ENCODE measurements at regions not wholly inside any gene's neighbourhood (a gene's known extent, or its start where the extent isn't known, plus 50 kb on each side); places are given as distances from the start of the nearest gene placed in this dataset.

GRCh38 chr2:53543083-53543482 lies 224.5 kb upstream of the CHAC2 start:
- no peaks in the 10 kb centered on the region for H3K4me1 ChIP-seq
- TF ChIP-seq CTCF (IDR thresholded peaks at IDR 0.05) (no peak), POLR2A (IDR thresholded peaks at IDR 0.05) (no peak)
- H3K9me3 ChIP-seq = no peaks in the 10 kb centered on the region
- no peak overlapping the region for H3K27ac ChIP-seq
- no peaks in the 10 kb centered on the region for H3K27me3 ChIP-seq
- H3K36me3 ChIP-seq = no peaks in the 10 kb centered on the region
- DNase-seq = no peak
- H3K4me3 ChIP-seq = no peak overlapping the region

GRCh38 chr2:53536583-53537361 lies 230.8 kb upstream of the CHAC2 start:
- H3K4me1 ChIP-seq = no peaks in the 10 kb centered on the region
- H3K27me3 ChIP-seq = no peaks in the 10 kb centered on the region
- H3K4me3 ChIP-seq = no peak overlapping the region
- no peaks in the 10 kb centered on the region for H3K36me3 ChIP-seq
- TF ChIP-seq CTCF (IDR thresholded peaks at IDR 0.05) (no peak), POLR2A (IDR thresholded peaks at IDR 0.05) (no peak)
- no peaks in the 10 kb centered on the region for H3K9me3 ChIP-seq
- H3K27ac ChIP-seq = no peak overlapping the region
- DNase-seq = no peak

- Histone ChIP-seq H3K4me3 (no peak overlapping the region), H3K9me3 (no peaks in the 10 kb centered on the region), H3K36me3 (no peaks in the 10 kb centered on the region), H3K27me3 (no peaks in the 10 kb centered on the region), H3K27ac (no peak overlapping the region), H3K4me1 (no peaks in the 10 kb centered on the region)
- TF ChIP-seq POLR2A (IDR thresholded peaks at IDR 0.05) = no peak
- no peak for TF ChIP-seq CTCF (IDR thresholded peaks at IDR 0.05)
- DNase-seq = no peak
Measured at GRCh38 chr2:53535234-53535840, 232.3 kb upstream of the CHAC2 start.

- Histone ChIP-seq H3K27ac (no peak overlapping the region), H3K9me3 (no peaks in the 10 kb centered on the region), H3K27me3 (no peaks in the 10 kb centered on the region), H3K4me3 (no peak overlapping the region), H3K4me1 (no peaks in the 10 kb centered on the region), H3K36me3 (no peaks in the 10 kb centered on the region)
- TF ChIP-seq POLR2A (IDR thresholded peaks at IDR 0.05) = no peak
- no peak for TF ChIP-seq CTCF (IDR thresholded peaks at IDR 0.05)
- DNase-seq = no peak
Measured at GRCh38 chr2:53530126-53530525, 237.5 kb upstream of the CHAC2 start.

- Histone ChIP-seq H3K9me3 (no peaks in the 10 kb centered on the region), H3K27ac (no peak overlapping the region), H3K27me3 (no peaks in the 10 kb centered on the region), H3K4me3 (no peak overlapping the region), H3K36me3 (no peaks in the 10 kb centered on the region), H3K4me1 (no peaks in the 10 kb centered on the region)
- no peak for DNase-seq
- TF ChIP-seq CTCF (IDR thresholded peaks at IDR 0.05) (no peak), POLR2A (IDR thresholded peaks at IDR 0.05) (no peak)
Measured at GRCh38 chr2:53527056-53527455, 240.5 kb upstream of the CHAC2 start.

Measured in Peyer's patch (tissue), 4 donors.